Bronchial epithelial cell (primary cell): ENCODE measurements at regions not wholly inside any gene's neighbourhood (a gene's known extent, or its start where the extent isn't known, plus 50 kb on each side); places are given as distances from the start of the nearest gene placed in this dataset.
A peak's percentile ranks its signal among the peaks of the same experiment; 100 is the strongest.

Source experiments
- DNase-seq: peaks from one replicate; pipeline ENCODE4 v3.0.0-alpha.2; 2010; ENCODE audit warnings: low read depth
- FAIRE-seq: peaks from 2 replicates; lab custom pipeline; 2011; peaks lifted over from hg19 to GRCh38; lab: Jason Lieb, UNC
- H3K27me3 ChIP-seq: 2 replicates; pipeline ENCODE4 v1.5.1; 2011; ENCODE audit warnings: low read length; ENCODE audit not compliant: control insufficient read depth, insufficient read depth
- H3K36me3 ChIP-seq: 2 replicates; pipeline ENCODE4 v1.5.1; 2011; ENCODE audit warnings: low read length; ENCODE audit not compliant: control insufficient read depth, insufficient read depth
- H3K4me3 ChIP-seq: 2 replicates; pipeline ENCODE4 v1.5.1; 2011; ENCODE audit warnings: mild to moderate bottlenecking, low read depth, low read length, control low read depth
- CTCF ChIP-seq: IDR thresholded peaks from 2 replicates; pipeline ENCODE4 v1.5.1; 2011; ENCODE audit warnings: mild to moderate bottlenecking, moderate library complexity, low read length, control low read depth, inconsistent platforms; ENCODE audit not compliant: insufficient read depth, severe bottlenecking

GRCh38 chr10:60615541-60615940 is 162.7 kb upstream of the CDK1 start:
- H3K36me3 ChIP-seq = no peaks in the 10 kb centered on the region
- no peak for FAIRE-seq

GRCh38 chr10:60614363-60614762 is 163.9 kb upstream of the CDK1 start:
- Histone ChIP-seq H3K27me3 (no peaks in the 10 kb centered on the region), H3K36me3 (no peaks in the 10 kb centered on the region), H3K4me3 (no peak overlapping the region)
- FAIRE-seq = no peak
- no peak for DNase-seq
- no peak for TF ChIP-seq CTCF

More at GRCh38 chr10:60615541-60615940, 162.7 kb upstream of the CDK1 start:
- no peak for TF ChIP-seq CTCF
- H3K27me3 ChIP-seq = no peaks in the 10 kb centered on the region
- DNase-seq = no peak
- no peak overlapping the region for H3K4me3 ChIP-seq

- Histone ChIP-seq H3K36me3 (no peaks in the 10 kb centered on the region), H3K27me3 (no peaks in the 10 kb centered on the region), H3K4me3 (no peak overlapping the region)
- FAIRE-seq (no peak), DNase-seq (no peak)
- no peak for TF ChIP-seq CTCF
Observed at GRCh38 chr10:60613434-60613833, 164.8 kb upstream of the CDK1 start.

GRCh38 chr10:60611291-60611747 is 167.0 kb upstream of the CDK1 start:
- Histone ChIP-seq H3K4me3 (no peak overlapping the region), H3K27me3 (no peaks in the 10 kb centered on the region), H3K36me3 (no peaks in the 10 kb centered on the region)
- DNase-seq (peak; percentile 99), FAIRE-seq (peak; percentile 91)
- TF ChIP-seq CTCF = no peak

GRCh38 chr10:60607372-60607771 is 170.9 kb upstream of the CDK1 start:
- no peak for TF ChIP-seq CTCF
- Histone ChIP-seq H3K36me3 (no peaks in the 10 kb centered on the region), H3K27me3 (no peaks in the 10 kb centered on the region), H3K4me3 (no peak overlapping the region)
- DNase-seq = no peak
- no peak for FAIRE-seq
